Activated T-cell treated with anti-CD3 and anti-CD28 coated beads for 48 hours (primary cell): ENCODE measurements at regions not wholly inside any gene's neighbourhood (a gene's known extent, or its start where the extent isn't known, plus 50 kb on each side); places are given as distances from the start of the nearest gene placed in this dataset.

Experiments
- DNase-seq: peaks from one replicate; pipeline ENCODE4 v3.0.0-alpha.2; 2020; ENCODE audit warnings: low read depth

DNA sequence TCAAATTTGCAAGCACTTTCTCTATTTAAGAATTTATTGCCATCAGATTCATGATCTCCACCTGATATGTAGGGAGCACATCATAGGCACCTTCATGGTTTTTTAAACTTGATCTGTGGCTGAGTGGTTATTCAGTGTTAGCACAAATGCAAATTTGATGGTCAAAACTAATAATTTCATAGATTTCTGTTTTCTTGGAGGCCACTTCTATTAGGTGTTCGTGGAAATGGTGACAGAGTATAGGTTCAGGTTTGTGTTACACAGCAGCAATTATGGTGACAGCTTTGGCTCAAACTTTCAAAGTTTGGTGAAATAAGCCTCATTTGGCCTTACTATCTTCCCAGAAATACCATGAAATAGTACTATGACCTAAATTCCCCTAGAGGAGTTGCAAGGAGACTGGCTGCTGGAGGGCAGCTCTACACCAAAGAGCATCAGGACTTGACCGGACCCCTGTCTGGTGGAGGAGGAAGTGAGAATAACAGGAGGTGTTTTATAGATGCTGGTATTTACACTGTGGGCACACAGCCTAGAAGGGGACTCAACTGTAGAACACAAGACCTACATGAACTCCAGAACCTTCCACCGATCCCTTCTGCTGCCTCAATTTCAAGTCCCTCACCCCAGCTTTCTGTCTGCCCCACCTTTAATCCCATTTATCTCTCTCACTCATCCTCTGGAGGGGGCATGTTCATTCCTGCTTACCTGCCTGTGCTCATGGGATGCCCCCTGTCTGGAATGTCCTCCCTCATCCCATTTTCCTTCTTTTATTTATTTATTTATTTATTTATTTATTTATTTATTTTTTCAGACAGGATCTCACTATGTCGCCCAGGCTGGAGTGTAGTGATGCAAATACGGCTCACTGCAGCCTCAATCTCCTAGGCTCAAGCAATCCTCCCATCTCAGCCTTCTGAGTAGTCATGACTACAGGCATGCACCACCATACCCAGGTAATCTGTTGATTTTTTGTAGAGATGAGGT is 132.9 kb upstream of the SIX2 start:
- DNase-seq = no peak

- DNase-seq = no peak
These were observed 131.4 kb upstream of the SIX2 start for GRCh38 chr2:45140675-45141074.

DNA sequence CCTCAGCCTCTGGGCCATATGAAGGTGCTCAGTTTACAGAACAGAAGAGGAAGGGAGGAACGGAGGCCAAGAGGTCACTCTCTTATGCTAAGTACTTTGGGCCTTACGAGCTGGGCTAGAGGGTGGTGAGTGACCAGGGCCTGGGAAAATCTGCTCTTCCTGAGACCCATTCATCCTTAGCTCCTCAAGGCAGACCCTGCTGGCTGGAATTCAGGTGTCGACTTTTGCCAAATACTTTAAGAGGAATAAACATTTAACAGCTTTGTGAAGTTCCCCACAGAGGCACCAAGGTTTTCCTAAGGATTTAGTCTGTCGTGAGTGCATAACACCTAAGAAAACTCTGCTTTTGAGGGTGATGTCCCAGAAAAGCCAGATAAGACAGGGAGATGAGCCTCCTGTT is 129.7 kb upstream of the SIX2 start:
- no peak for DNase-seq

DNA sequence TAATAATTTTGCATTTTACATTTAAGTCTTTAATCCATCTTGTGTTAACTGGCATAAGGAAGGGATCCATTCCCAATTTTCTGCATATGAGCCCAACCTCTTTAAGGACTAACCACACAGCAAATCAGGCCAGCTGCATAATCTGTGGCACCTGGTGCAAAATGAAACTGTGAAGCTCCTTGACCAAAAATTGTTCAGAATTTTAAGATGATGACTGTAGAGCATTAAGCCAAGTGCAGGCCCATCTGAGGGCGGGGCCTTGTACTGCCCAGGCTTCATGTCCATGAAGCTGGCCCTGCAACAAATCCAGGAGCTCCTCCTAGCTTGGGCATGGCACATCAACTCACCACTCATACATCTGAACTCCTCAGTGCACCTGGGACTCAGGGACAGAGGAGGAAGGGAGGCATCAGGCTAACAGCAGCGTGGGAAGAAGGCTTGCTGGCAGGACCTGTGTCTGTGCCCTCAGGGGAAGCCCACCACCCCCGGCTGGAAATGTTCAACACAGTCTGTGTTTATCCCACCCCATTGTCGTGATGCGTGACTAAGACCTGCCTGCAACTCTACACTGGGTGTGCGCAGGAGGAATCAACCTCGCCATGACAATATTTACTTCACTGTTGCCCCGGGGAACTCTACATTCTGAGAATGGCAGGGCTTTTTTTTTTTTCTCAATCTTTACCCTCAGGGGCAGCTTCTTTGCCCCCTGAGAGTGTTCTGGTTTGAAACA is 128.9 kb upstream of the SIX2 start:
- DNase-seq = no peak

- DNase-seq = no peak
These were observed 125.5 kb upstream of the SIX2 start for GRCh38 chr2:45134726-45135125.

GRCh38 chr2:45134014-45134413 is 124.8 kb upstream of the SIX2 start:
- no peak for DNase-seq

DNA sequence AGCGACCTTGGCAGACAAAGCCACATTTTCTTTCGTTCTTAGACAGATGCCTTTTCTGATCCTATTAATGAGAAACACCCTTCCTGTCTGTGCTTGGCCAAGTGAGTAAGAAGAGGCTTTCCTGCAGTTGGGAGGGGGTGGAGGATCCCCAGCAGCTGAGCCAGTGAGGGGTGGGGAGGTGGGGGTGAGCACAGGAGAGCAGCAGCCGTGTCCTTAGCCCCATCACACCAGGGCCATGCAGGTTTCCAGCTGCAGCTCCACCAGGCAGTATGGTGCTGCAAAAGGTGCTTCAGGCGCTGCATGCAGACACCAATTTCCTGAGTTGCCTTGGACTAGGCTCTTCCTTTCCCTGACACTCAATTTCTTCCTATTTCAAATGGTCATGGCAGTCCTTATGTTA is 123.3 kb upstream of the SIX2 start:
- no peak for DNase-seq

DNA sequence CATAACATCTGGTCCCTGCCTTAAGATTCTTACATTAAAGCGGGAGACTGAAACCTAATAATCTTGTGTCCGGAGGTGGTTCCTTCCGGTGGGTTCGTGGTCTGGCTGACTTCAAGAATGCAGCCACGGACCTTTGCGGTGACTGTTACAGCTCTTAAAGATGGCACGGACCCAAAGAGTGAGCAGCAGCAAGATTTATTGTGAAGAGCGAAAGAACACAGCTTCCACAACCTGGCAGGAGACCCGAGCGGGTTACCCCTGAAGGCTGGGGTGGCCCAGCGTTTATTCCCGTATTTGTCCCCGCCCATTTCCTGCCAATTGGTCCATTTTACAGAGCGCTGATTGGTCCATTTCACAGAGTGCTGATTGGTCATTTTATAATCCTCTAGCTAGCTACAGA is 122.3 kb upstream of the SIX2 start:
- no peak for DNase-seq

DNA sequence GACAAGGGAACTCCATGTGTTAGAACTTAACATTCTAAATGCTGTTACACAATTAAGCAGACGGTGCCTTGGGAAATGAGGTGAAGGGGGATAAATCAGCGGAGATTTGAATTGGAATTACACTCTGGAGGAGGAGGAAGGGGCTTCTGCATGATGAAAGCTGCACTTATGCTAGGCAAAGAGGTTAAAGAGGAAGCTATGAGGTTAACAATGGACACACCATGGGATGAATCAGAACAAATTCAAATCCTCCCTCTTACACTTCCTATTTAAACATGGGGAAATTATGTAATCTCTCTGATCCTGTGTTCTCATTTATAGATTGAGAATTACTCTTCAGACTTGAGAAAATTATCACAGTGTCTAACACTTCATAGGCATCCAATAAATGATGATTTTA is 121.5 kb upstream of the SIX2 start:
- DNase-seq = no peak

GRCh38 chr2:45128580-45128997 is 119.3 kb upstream of the SIX2 start:
- no peak for DNase-seq

GRCh38 chr2:45127891-45128290 is 118.6 kb upstream of the SIX2 start:
- no peak for DNase-seq

DNA sequence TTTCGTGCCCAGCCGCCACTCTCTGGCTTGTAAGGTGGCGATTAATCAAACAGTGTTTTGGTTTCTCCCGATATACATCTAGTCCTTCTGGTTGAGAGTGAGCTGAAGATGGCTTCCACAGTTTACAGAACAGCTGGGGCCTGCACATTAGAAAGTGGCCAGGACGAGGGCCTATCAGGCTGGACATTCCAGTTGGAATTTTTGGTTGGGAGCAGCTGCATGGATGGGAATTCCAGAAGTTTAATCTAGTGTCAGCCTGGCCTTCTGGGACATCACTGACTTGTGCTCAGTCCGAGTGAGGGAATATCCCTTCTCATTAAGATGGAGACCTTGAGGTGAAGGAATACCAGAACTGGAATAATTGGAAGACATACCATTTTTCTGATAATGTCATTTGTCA is 118.1 kb upstream of the SIX2 start:
- no peak for DNase-seq

GRCh38 chr2:45125232-45125631 is 116.0 kb upstream of the SIX2 start:
- no peak for DNase-seq

DNA sequence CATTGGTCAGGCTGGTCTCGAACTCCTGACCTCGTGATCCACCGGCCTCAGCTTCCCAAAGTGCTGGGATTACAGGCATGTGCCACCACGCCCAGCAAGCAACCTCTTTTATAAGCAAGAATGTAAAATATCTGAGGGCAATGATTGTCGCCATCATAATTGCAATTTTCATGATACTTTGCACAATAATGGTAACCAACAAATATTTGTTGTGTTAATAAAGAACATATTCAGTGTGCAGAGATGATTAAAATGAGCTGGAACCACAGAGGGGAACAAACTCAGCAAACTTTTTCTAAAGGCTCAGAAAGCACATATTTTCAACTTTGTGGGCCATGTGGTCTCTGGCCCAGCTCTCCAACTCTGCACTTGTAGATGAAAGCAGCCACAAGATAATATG is 115.2 kb upstream of the SIX2 start:
- DNase-seq = no peak

DNA sequence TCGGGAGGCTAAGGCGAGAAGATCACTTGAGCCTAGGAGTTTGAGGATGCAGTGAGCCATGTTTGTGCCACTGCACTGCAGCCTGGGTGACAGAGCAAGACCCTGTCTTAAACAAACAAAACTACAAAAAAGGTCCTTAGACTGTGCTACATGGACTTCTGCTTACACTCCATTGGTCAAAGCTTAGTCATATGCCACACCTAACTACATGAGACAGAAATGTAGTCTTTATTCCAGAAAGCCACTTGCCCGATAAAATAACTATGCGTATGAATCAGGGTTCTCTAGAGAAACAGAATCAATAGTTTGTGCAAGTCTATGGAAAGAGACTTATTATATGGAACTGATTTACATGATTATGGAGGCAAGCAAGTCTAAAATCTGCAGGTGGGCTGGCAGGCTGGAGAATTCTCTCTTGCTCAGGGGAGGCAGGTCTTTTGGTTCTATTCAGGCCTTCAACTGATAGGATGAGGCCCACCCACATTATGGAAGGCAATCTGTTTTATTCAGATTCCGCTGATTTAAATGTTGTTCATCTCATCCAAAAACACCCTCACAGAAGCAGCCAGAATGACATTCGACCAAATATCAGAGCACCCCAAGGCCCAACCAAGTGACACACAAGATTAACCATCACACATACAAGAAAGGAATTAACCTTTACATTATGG is 114.4 kb upstream of the SIX2 start:
- DNase-seq = no peak

DNA sequence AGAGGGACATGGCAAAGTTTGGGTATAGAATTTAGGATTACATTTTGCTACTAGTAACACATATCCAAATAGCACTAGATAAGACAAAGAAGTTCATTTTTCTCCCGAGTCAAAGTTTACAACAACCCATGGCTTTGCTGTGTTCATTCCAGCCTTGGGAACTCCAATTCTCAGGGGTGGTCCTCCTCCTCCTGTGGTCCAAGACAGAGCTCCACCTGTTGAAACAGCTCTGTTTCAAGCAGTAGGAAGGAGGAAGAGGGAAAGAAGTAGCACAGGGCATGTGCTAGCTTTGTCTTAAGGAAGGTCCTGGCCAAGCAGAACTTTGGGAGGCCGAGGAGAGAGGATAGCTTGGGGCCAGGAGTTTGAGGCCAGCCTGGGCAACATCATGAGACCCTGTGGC is 113.8 kb upstream of the SIX2 start:
- no peak for DNase-seq

GRCh38 chr2:45121236-45121927 is 112.1 kb upstream of the SIX2 start:
- DNase-seq = no peak

DNA sequence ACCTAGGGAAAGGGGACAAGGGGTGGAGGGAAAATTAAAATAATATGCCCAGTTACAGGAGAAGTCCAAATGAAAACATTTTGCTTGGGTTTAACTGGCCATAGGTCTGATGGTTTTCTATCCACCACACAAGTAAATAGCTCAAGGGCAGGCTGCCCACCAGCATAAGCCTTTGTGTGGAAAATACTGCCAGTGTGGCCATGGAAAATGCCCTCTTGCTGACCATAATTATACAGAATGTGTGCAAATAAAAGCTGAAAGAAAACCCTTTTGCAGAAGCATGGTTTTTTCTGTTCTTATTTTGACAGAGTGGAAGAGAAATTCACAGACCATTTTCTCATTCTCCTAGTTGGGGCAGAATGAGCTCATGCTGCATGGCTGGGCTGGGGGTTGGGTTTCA is 111.3 kb upstream of the SIX2 start:
- DNase-seq = no peak

DNA sequence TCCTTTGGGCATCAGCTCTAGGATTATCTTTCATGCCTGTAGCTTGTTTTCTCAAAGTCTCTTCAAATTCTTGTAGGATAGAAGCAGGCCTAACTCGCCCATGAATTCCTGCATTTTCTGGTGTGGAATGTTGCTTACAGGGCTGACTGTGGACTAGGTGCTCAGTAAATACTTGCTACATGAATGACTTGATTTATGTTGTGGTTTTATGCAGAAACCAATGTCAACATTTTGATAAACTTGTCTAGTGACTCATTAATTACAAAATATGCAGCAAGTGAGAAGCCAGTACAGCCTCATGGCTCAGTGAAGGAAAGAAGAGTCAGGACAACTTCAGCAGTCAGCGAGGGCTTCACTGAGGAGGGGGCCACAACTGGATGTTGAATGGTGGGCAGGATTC is 110.6 kb upstream of the SIX2 start:
- no peak for DNase-seq

DNA sequence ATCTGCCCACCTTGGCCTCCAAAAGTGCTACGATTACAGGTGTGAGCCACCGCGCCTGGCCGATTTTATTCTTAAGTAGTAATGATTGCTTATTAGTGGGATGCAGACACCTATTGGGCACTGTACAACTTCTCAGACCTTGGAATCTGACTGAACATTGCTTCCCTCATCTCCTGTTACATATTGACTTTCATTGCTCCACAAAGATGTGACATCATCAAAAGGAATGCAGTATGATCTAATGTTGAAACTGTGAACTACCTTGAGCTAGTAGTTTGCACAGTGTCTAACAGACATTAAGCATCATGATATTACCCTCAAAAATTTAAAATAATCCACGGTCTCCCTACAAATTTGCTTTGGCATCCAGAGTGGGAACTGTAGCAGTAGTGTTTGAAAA is 109.8 kb upstream of the SIX2 start:
- no peak for DNase-seq

- DNase-seq = no peak
These were observed 108.1 kb upstream of the SIX2 start for GRCh38 chr2:45117383-45117782.

DNA sequence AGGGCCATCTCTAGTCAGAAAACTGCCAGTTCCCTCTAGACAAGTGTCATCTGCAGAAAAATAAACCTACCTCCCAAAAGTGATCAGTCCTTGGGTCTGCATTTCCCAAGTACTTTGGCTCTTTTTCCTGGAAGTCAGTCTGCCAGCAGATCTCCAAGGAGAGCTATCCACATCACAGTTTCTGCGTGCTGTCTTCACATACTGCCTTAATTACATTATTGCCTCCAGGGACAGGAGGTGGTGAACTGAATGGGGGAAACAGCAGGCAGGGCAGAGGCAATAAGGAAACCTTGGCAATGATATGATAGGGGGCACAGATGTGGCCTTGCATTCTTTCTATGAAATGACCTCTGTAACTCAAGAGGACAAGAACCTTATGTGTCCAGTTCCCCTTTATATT is 105.9 kb upstream of the SIX2 start:
- DNase-seq = no peak
